KMS-11 (cell line): ENCODE measurements at regions not wholly inside any gene's neighbourhood (a gene's known extent, or its start where the extent isn't known, plus 50 kb on each side); places are given as distances from the start of the nearest gene placed in this dataset.

Source experiments
- H2AFZ ChIP-seq: fragments of 200-600 bp; sonication (generic); 2 replicates; pipeline ENCODE4 v1.6.1; 2016; ENCODE audit warnings: antibody characterized with exemption, mixed run types, low read depth
- H3K27ac ChIP-seq: fragments of 200-600 bp; sonication (generic); 2 replicates; pipeline ENCODE4 v1.6.1; 2016; ENCODE audit warnings: mild to moderate bottlenecking, mixed run types
- H3K27me3 ChIP-seq: fragments of 200-600 bp; sonication (generic); 2 replicates; pipeline ENCODE4 v1.6.1; 2017; ENCODE audit warnings: mild to moderate bottlenecking, low read depth, mixed run types, moderate library complexity; ENCODE audit not compliant: insufficient read depth
- H3K36me3 ChIP-seq: fragments of 200-600 bp; sonication (generic); 2 replicates; pipeline ENCODE4 v1.6.1; 2017; ENCODE audit warnings: mild to moderate bottlenecking, mixed run types; ENCODE audit not compliant: insufficient read depth
- H3K4me1 ChIP-seq: fragments of 200-600 bp; sonication (generic); 2 replicates; pipeline ENCODE4 v1.6.1; 2016; ENCODE audit warnings: mild to moderate bottlenecking, low read depth, mixed run types; ENCODE audit not compliant: poor library complexity, severe bottlenecking
- H3K4me2 ChIP-seq: fragments of 200-600 bp; sonication (generic); 2 replicates; pipeline ENCODE4 v1.7.0; 2016; ENCODE audit warnings: mild to moderate bottlenecking, mixed run types
- H3K4me3 ChIP-seq: fragments of 200-600 bp; sonication (generic); IDR thresholded peaks from 2 replicates; pipeline ENCODE4 v1.6.1; 2017; ENCODE audit warnings: low read depth, low read length, mixed read lengths; ENCODE audit not compliant: insufficient read depth
- H3K79me2 ChIP-seq: fragments of 200-600 bp; sonication (generic); 2 replicates; pipeline ENCODE4 v1.6.1; 2016; ENCODE audit warnings: low read depth, mixed run types; ENCODE audit not compliant: insufficient read depth
- H3K9ac ChIP-seq: fragments of 200-600 bp; sonication (generic); 2 replicates; pipeline ENCODE4 v1.6.1; 2016; ENCODE audit warnings: mild to moderate bottlenecking, mixed run types
- H4K20me1 ChIP-seq: fragments of 200-600 bp; sonication (generic); 2 replicates; pipeline ENCODE4 v1.6.1; 2016; ENCODE audit warnings: mild to moderate bottlenecking, mixed run types; ENCODE audit not compliant: insufficient read depth
- CTCF ChIP-seq: fragments of 200-600 bp; sonication (generic); conservative IDR thresholded peaks from 2 replicates; pipeline ENCODE4 v1.6.1; 2017; ENCODE audit warnings: low read depth, mild to moderate bottlenecking, antibody characterized with exemption, low read length, moderate library complexity, mixed read lengths

GRCh38 chr2:62412347-62412742, 93.7 kb downstream of the TMEM17 start:
- no peaks in the 10 kb centered on the region for H3K36me3 ChIP-seq
- H4K20me1 ChIP-seq = no peaks in the 10 kb centered on the region
- H3K4me3 ChIP-seq = no peak overlapping the region
- H3K4me2 ChIP-seq = no peak overlapping the region
- no peak overlapping the region for H2AFZ ChIP-seq
- peaks cover 49% of the 10 kb centered on the region for H3K4me1 ChIP-seq
- H3K79me2 ChIP-seq = no peaks in the 10 kb centered on the region
- H3K9ac ChIP-seq = no peak overlapping the region
- H3K27ac ChIP-seq = no peak overlapping the region
- TF ChIP-seq CTCF = 0 out of 2 replicates have a peak, but pooled peaks have one; percentile 4
- no peaks in the 10 kb centered on the region for H3K27me3 ChIP-seq

- H4K20me1 ChIP-seq = no peaks in the 10 kb centered on the region
- peaks cover 46% of the 10 kb centered on the region for H3K4me1 ChIP-seq
- no peak overlapping the region for H3K27ac ChIP-seq
- H3K27me3 ChIP-seq = no peaks in the 10 kb centered on the region
- no peak overlapping the region for H2AFZ ChIP-seq
- no peaks in the 10 kb centered on the region for H3K36me3 ChIP-seq
- TF ChIP-seq CTCF = no peak
- no peak overlapping the region for H3K9ac ChIP-seq
- H3K4me3 ChIP-seq = no peak overlapping the region
- no peak overlapping the region; the same call in 1 of the 2 replicates for H3K4me2 ChIP-seq
- no peaks in the 10 kb centered on the region for H3K79me2 ChIP-seq
These were observed 95.0 kb downstream of the TMEM17 start for GRCh38 chr2:62410926-62411456.

- Histone ChIP-seq H3K27ac (no peak overlapping the region), H2AFZ (no peak overlapping the region), H3K4me1 (peaks cover 37% of the 10 kb centered on the region), H3K36me3 (no peaks in the 10 kb centered on the region), H4K20me1 (no peaks in the 10 kb centered on the region), H3K79me2 (no peaks in the 10 kb centered on the region), H3K4me2 (no peak overlapping the region), H3K9ac (no peak overlapping the region), H3K4me3 (no peak overlapping the region), H3K27me3 (no peaks in the 10 kb centered on the region)
- TF ChIP-seq CTCF = no peak
These were observed 96.0 kb downstream of the TMEM17 start for GRCh38 chr2:62410015-62410453.

GRCh38 chr2:62409442-62409841, 96.6 kb downstream of the TMEM17 start:
- Histone ChIP-seq H3K4me3 (no peak overlapping the region), H4K20me1 (no peaks in the 10 kb centered on the region), H3K27ac (no peak overlapping the region), H3K4me2 (no peak overlapping the region), H3K27me3 (no peaks in the 10 kb centered on the region), H3K4me1 (peaks cover 31% of the 10 kb centered on the region), H3K36me3 (no peaks in the 10 kb centered on the region), H2AFZ (no peak overlapping the region), H3K79me2 (no peaks in the 10 kb centered on the region), H3K9ac (no peak overlapping the region)
- TF ChIP-seq CTCF = no peak
